VCaP (cell line): ENCODE measurements at regions not wholly inside any gene's neighbourhood (a gene's known extent, or its start where the extent isn't known, plus 50 kb on each side); places are given as distances from the start of the nearest gene placed in this dataset.

ENCODE experiments used
- H3K27ac ChIP-seq: fragments of 450-650 bp; 2 replicates; pipeline ENCODE4 v1.5.1; 2017
- CTCF ChIP-seq: fragments of 450-650 bp; conservative IDR thresholded peaks from 2 replicates; pipeline ENCODE4 v1.5.1; 2017; ENCODE audit warnings: mild to moderate bottlenecking, moderate library complexity

GRCh38 chr15:93870583-93870982 lies 360.8 kb upstream of the MCTP2 start:
- no peak overlapping the region for H3K27ac ChIP-seq
- no peak for TF ChIP-seq CTCF

- TF ChIP-seq CTCF = no peak
- H3K27ac ChIP-seq = no peak overlapping the region
Measured at GRCh38 chr15:93866948-93867347, 364.4 kb upstream of the MCTP2 start.

- no peak for TF ChIP-seq CTCF
Measured at GRCh38 chr15:93866476-93866875, 364.9 kb upstream of the MCTP2 start.

DNA sequence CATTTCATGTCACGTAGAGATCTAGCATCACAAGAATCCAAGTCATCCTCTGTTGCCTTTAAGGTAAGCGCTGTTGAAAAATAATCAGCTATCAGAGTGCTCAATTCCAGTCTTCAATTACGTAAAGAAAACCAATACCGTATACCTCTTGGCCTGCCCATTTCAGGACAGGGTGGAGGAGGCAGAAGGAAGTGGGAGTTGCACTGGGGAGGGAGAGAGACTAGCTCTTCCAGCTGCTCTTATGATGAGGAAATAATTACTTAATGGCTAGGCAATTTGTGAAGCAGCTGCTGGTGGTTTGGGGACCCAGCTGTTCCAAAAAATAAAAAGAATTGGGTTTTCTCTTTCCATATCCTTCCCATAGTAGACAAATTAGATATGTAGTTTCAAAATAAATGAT lies 365.8 kb upstream of the MCTP2 start:
- TF ChIP-seq CTCF = no peak
- H3K27ac ChIP-seq = no peak overlapping the region

More at GRCh38 chr15:93866476-93866875, 364.9 kb upstream of the MCTP2 start:
- no peak overlapping the region for H3K27ac ChIP-seq

GRCh38 chr15:93862791-93863190 lies 368.6 kb upstream of the MCTP2 start:
- H3K27ac ChIP-seq = no peak overlapping the region

GRCh38 chr15:93861956-93862741 lies 369.2 kb upstream of the MCTP2 start:
- H3K27ac ChIP-seq = no peak overlapping the region
- no peak for TF ChIP-seq CTCF

More at GRCh38 chr15:93862791-93863190, 368.6 kb upstream of the MCTP2 start:
- no peak for TF ChIP-seq CTCF

DNA sequence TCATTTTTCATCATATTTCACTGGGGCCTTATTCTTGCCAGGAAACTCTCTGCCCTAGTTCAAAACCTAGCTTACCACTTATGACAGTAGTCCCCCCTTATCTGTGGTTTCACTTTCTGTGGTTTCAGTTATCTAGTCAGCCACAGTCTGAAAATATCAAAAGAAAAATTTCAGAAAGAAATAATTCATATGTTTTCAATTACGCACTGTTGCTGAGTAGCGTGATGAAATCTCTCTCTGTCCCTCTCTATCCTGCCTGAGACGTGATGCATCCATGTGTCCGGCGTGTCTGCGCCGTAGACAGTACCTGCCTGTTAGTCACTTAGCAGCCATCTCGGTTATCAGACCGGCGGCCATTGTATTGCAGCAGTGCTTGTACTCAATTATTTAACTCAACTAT lies 369.9 kb upstream of the MCTP2 start:
- no peak for TF ChIP-seq CTCF
- H3K27ac ChIP-seq = no peak overlapping the region
